Right lobe of liver (tissue), 4 donors: ENCODE measurements at regions not wholly inside any gene's neighbourhood (a gene's known extent, or its start where the extent isn't known, plus 50 kb on each side); places are given as distances from the start of the nearest gene placed in this dataset.

Experiments used
- POLR2A ChIP-seq: fragments of 450-650 bp; IDR thresholded peaks from one replicate; pipeline ENCODE4 v1.6.1; 2017; ENCODE audit warnings: antibody characterized with exemption, mild to moderate bottlenecking
- TF ChIP-seq, protein P1 (sequence below), 4 donors: fragments of 200-600 bp in 3 of 4; fragments of 450-650 bp in 1 of 4; IDR thresholded peaks; one replicate each; pipeline versions ENCODE4 v1.5.1 to v1.8.0; 2016 to 2022; ENCODE audit warnings: antibody characterized with exemption in 4 of 4, mild to moderate bottlenecking in 2 of 4
- donor health status: DM: no; HTN: no; CAD: no.
- donor health status: DM: no; HTN: no; CAD: no.
- donor health status: DM: no; HTN: yes; CAD: no.

- TF ChIP-seq, protein P1, sequence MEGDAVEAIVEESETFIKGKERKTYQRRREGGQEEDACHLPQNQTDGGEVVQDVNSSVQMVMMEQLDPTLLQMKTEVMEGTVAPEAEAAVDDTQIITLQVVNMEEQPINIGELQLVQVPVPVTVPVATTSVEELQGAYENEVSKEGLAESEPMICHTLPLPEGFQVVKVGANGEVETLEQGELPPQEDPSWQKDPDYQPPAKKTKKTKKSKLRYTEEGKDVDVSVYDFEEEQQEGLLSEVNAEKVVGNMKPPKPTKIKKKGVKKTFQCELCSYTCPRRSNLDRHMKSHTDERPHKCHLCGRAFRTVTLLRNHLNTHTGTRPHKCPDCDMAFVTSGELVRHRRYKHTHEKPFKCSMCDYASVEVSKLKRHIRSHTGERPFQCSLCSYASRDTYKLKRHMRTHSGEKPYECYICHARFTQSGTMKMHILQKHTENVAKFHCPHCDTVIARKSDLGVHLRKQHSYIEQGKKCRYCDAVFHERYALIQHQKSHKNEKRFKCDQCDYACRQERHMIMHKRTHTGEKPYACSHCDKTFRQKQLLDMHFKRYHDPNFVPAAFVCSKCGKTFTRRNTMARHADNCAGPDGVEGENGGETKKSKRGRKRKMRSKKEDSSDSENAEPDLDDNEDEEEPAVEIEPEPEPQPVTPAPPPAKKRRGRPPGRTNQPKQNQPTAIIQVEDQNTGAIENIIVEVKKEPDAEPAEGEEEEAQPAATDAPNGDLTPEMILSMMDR (IDR thresholded peaks at IDR 0.05): no peak
- no peak for TF ChIP-seq POLR2A
These were observed 182.3 kb downstream of the THBS2 start for GRCh38 chr6:169071394-169071793.
